ENCODE measurements at regions not wholly inside any gene's neighbourhood (a gene's known extent, or its start where the extent isn't known, plus 50 kb on each side); places are given as distances from the start of the nearest gene placed in this dataset.

GRCh38 chr21:27108701-27109100 lies 141.8 kb upstream of the ADAMTS5 start:
- Histone ChIP-seq H4K20me1 (replicated peaks; ENCODE audit: control insufficient read depth, extremely low read depth, insufficient read depth, low read length) (no peaks in the 10 kb centered on the region), H3K79me2 (ENCODE audit: control insufficient read depth, insufficient read depth, low read length) (no peaks in the 10 kb centered on the region), H3K9me1 (replicated peaks; ENCODE audit: control insufficient read depth, extremely low read depth, insufficient read depth, low read length) (no peaks in the 10 kb centered on the region), H3K27me3 (ENCODE audit: control insufficient read depth in 2 of 2, insufficient read depth in 2 of 2, low read length in 2 of 2) (no peaks in the 10 kb centered on the region), H3K4me1 (ENCODE audit: control insufficient read depth, extremely low read depth, insufficient read depth, low read length) (no peaks in the 10 kb centered on the region), H3K27ac (ENCODE audit: insufficient read depth, low read depth, low read length) (no peak overlapping the region), H3K9ac (replicated peaks; ENCODE audit: extremely low read depth, insufficient read depth, low read length) (no peak overlapping the region), H3K4me2 (ENCODE audit: insufficient read depth, low read length) (no peak overlapping the region), H3K9me3 (replicated peaks; ENCODE audit: control insufficient read depth, insufficient read depth, low read length) (no peaks in the 10 kb centered on the region), H2AFZ (ENCODE audit: low read depth, low read length) (no peak overlapping the region), H3K36me3 (ENCODE audit: control insufficient read depth in 2 of 2, extremely low read depth in 1 of 2, insufficient read depth in 2 of 2, low read length in 2 of 2) (no peaks in the 10 kb centered on the region), H3K4me3 (replicated peaks in 1 of 3; ENCODE audit: insufficient read depth in 1 of 3, low read depth in 1 of 3, low read length in 3 of 3) (no peak overlapping the region)
- intact Hi-C loops (cut with micrococcal nuclease) (no loop called here), dilution Hi-C loops (cut with MboI; ENCODE audit: extremely low pct_ligation_motif_present, low sequenced_read_pairs) (no loop called here)
- ChIA-PET POLR2A (no interaction called here), CTCF (no interaction called here)
- no TSS peak for BruUV-seq (replicated peaks)
- no peak for FAIRE-seq
- no peak for TF ChIP-seq POLR2AphosphoS5 (IDR thresholded peaks at IDR 0.05; ENCODE audit: insufficient read depth, low read depth, low read length)
- no peak for TF ChIP-seq FOS (IDR thresholded peaks at IDR 0.05; ENCODE audit: borderline replicate concordance, insufficient read depth, low read length)
- TF ChIP-seq GATA2 (IDR thresholded peaks at IDR 0.05; ENCODE audit: insufficient read depth, insufficient read length, low read depth, low read length): no peak
- no peak for TF ChIP-seq CTCF (IDR thresholded peaks at IDR 0.05; ENCODE audit: extremely low read depth in 1 of 2, insufficient read depth in 1 of 2, low read depth in 1 of 2, low read length in 2 of 2)
- no peak for TF ChIP-seq POLR2A (IDR thresholded peaks at IDR 0.05; ENCODE audit: low read depth, low read length)
- no peak for TF ChIP-seq JUN (IDR thresholded peaks at IDR 0.05; ENCODE audit: borderline replicate concordance, insufficient read depth, insufficient read length, low read depth)
- no peak for TF ChIP-seq MYC (IDR thresholded peaks at IDR 0.05; ENCODE audit: low read depth, low read length)
- no peak for TF ChIP-seq EZH2 (IDR thresholded peaks at IDR 0.05; ENCODE audit: borderline replicate concordance, low read depth, low read length, severe bottlenecking)
- TF ChIP-seq MAX (IDR thresholded peaks at IDR 0.05; ENCODE audit: insufficient read depth, insufficient read length): no peak
- DNase-seq (ENCODE audit: low read depth, low spot score): no peak
